ENCODE measurements at regions not wholly inside any gene's neighbourhood (a gene's known extent, or its start where the extent isn't known, plus 50 kb on each side); places are given as distances from the start of the nearest gene placed in this dataset.

GRCh38 chr1:38607526-38607925 lies 252.0 kb downstream of the RRAGC start:
- Histone ChIP-seq H3K4me1 (ENCODE audit: control insufficient read depth, low read length) (no peaks in the 10 kb centered on the region), H3K27me3 (ENCODE audit: control insufficient read depth, low read length) (no peaks in the 10 kb centered on the region), H3K79me2 (ENCODE audit: control insufficient read depth, low read length) (no peaks in the 10 kb centered on the region), H3K4me3 (ENCODE audit: low read length) (no peak overlapping the region), H3K36me3 (ENCODE audit: control insufficient read depth, low read length) (no peaks in the 10 kb centered on the region), H3K9me2 (replicated peaks; ENCODE audit: control insufficient read depth, low read length) (no peaks in the 10 kb centered on the region), H4K20me1 (ENCODE audit: control insufficient read depth, insufficient read depth, low read depth, low read length) (no peaks in the 10 kb centered on the region), H3F3A (ENCODE audit: control insufficient read depth, insufficient read depth) (no peaks in the 10 kb centered on the region), H3K27ac (ENCODE audit: low read depth, low read length) (no peak overlapping the region), H3K9me3 (ENCODE audit: control insufficient read depth, insufficient read depth, low read length) (no peaks in the 10 kb centered on the region), H3K4me2 (ENCODE audit: low read length) (no peak overlapping the region)
- TF ChIP-seq CTCF (IDR thresholded peaks at IDR 0.05; ENCODE audit: low read depth, low read length, poor library complexity, severe bottlenecking) (no peak), EZH2phosphoT487 (IDR thresholded peaks at IDR 0.05; ENCODE audit: borderline replicate concordance, low read length) (no peak)

GRCh38 chr1:38605063-38605462 lies 254.5 kb downstream of the RRAGC start:
- Histone ChIP-seq H3K4me1 (ENCODE audit: control insufficient read depth, low read length) (no peaks in the 10 kb centered on the region), H3F3A (ENCODE audit: control insufficient read depth, insufficient read depth) (no peaks in the 10 kb centered on the region), H3K27me3 (ENCODE audit: control insufficient read depth, low read length) (peaks cover 4% of the 10 kb centered on the region), H3K9me2 (replicated peaks; ENCODE audit: control insufficient read depth, low read length) (no peaks in the 10 kb centered on the region), H3K27ac (ENCODE audit: low read depth, low read length) (no peak overlapping the region), H3K4me3 (ENCODE audit: low read length) (no peak overlapping the region), H3K9me3 (ENCODE audit: control insufficient read depth, insufficient read depth, low read length) (no peaks in the 10 kb centered on the region), H3K4me2 (ENCODE audit: low read length) (no peak overlapping the region), H4K20me1 (ENCODE audit: control insufficient read depth, insufficient read depth, low read depth, low read length) (no peaks in the 10 kb centered on the region), H3K36me3 (ENCODE audit: control insufficient read depth, low read length) (no peaks in the 10 kb centered on the region), H3K79me2 (ENCODE audit: control insufficient read depth, low read length) (no peaks in the 10 kb centered on the region)
- TF ChIP-seq CTCF (IDR thresholded peaks at IDR 0.05; ENCODE audit: low read depth, low read length, poor library complexity, severe bottlenecking) (no peak), EZH2phosphoT487 (IDR thresholded peaks at IDR 0.05; ENCODE audit: borderline replicate concordance, low read length) (no peak)

- TF ChIP-seq CTCF (IDR thresholded peaks at IDR 0.05; ENCODE audit: low read depth, low read length, poor library complexity, severe bottlenecking) (no peak), EZH2phosphoT487 (IDR thresholded peaks at IDR 0.05; ENCODE audit: borderline replicate concordance, low read length) (no peak)
- Histone ChIP-seq H4K20me1 (ENCODE audit: control insufficient read depth, insufficient read depth, low read depth, low read length) (no peaks in the 10 kb centered on the region), H3K36me3 (ENCODE audit: control insufficient read depth, low read length) (no peaks in the 10 kb centered on the region), H3F3A (ENCODE audit: control insufficient read depth, insufficient read depth) (no peaks in the 10 kb centered on the region), H3K4me1 (ENCODE audit: control insufficient read depth, low read length) (no peaks in the 10 kb centered on the region), H3K4me3 (ENCODE audit: low read length) (no peak overlapping the region), H3K4me2 (ENCODE audit: low read length) (no peak overlapping the region), H3K9me2 (replicated peaks; ENCODE audit: control insufficient read depth, low read length) (no peaks in the 10 kb centered on the region), H3K79me2 (ENCODE audit: control insufficient read depth, low read length) (no peaks in the 10 kb centered on the region), H3K27ac (ENCODE audit: low read depth, low read length) (no peak overlapping the region), H3K27me3 (ENCODE audit: control insufficient read depth, low read length) (peaks cover 4% of the 10 kb centered on the region), H3K9me3 (ENCODE audit: control insufficient read depth, insufficient read depth, low read length) (no peaks in the 10 kb centered on the region)
Measured at GRCh38 chr1:38603907-38604306, 255.7 kb downstream of the RRAGC start.

- H4K20me1 ChIP-seq (ENCODE audit: control insufficient read depth, insufficient read depth, low read depth, low read length) = no peaks in the 10 kb centered on the region
- no peaks in the 10 kb centered on the region for H3K9me2 ChIP-seq (replicated peaks; ENCODE audit: control insufficient read depth, low read length)
- no peak for TF ChIP-seq CTCF (IDR thresholded peaks at IDR 0.05; ENCODE audit: low read depth, low read length, poor library complexity, severe bottlenecking)
- TF ChIP-seq EZH2phosphoT487 (IDR thresholded peaks at IDR 0.05; ENCODE audit: borderline replicate concordance, low read length) = no peak
- H3K36me3 ChIP-seq (ENCODE audit: control insufficient read depth, low read length) = no peaks in the 10 kb centered on the region
- H3F3A ChIP-seq (ENCODE audit: control insufficient read depth, insufficient read depth) = no peaks in the 10 kb centered on the region
- H3K27me3 ChIP-seq (ENCODE audit: control insufficient read depth, low read length) = peaks cover 10% of the 10 kb centered on the region
- H3K4me2 ChIP-seq (ENCODE audit: low read length) = no peak overlapping the region
- no peaks in the 10 kb centered on the region for H3K79me2 ChIP-seq (ENCODE audit: control insufficient read depth, low read length)
- no peaks in the 10 kb centered on the region for H3K4me1 ChIP-seq (ENCODE audit: control insufficient read depth, low read length)
- H3K9me3 ChIP-seq (ENCODE audit: control insufficient read depth, insufficient read depth, low read length) = no peaks in the 10 kb centered on the region
- H3K27ac ChIP-seq (ENCODE audit: low read depth, low read length) = no peak overlapping the region
- no peak overlapping the region for H3K4me3 ChIP-seq (ENCODE audit: low read length)
Measured at GRCh38 chr1:38600905-38601304, 258.7 kb downstream of the RRAGC start.

All from DOHH2 (cell line).